NCI-H2081 (cell line): ENCODE measurements at regions not wholly inside any gene's neighbourhood (a gene's known extent, or its start where the extent isn't known, plus 50 kb on each side); places are given as distances from the start of the nearest gene placed in this dataset.

Experiments used
- DNase-seq, 2 experiments: peaks; one replicate each; lab custom pipeline; 2025; lab: John Stamatoyannopoulos, UW

DNA sequence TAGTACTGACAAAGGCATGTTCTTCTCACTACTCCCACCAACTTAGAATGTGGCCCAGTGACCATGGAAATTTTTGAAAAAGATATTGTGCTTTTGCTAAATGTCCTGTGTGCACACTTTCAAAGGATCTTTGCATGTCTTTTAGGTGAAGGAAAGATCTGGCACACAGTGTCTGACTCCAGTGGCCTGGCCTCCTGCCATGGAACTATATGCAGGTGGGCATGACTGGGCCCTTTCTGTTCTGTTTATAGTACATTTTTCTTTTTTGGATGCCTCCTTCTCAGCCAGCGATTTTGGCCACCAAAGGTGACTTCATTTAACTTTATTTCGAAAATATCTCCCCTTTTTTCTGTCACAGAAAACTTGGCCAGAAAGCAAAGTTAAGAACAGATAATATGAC, 999.7 kb upstream of the PIK3C3 start:
- DNase-seq: no peak

DNA sequence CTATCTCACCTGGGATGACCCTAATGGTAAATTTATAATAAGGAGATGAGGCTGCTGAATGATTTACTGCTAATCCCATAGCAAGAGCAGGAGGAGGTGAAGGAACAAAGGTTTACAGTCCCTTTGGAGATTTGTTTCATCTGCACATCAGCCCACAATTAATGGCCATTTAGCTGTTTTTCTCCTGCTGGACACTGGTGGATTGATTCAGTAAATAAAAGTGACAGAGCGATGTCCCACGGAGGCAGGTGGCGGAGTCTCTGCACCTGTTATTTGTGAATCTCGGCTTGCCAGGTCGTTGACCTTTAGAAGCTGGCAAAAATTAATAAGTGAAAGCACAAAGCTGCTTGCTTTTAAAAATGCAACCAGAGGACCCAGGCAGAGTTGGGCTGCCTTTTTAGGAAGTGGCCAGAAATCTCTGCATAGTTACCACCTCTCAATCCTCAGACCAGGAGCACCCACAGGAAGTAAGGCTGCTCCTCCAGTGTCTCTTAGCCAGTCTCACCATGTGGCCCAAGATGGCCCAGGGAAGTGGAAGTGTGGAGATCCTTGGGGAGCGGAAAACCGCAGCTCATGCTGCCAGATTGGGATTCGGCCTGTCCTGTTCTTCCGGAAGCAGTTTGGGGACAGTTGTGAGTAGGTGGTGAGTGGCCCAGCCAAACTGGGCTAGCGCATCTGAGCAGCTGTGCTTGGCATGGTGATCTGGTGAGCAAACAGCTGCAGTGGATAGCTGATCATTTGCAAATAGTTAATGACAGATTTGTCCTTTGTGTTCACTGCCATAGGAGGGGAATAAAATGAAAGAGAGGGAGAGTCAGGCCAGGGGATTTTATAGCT, 1005.7 kb upstream of the PIK3C3 start:
- peak; percentile 34 to 62 for DNase-seq

DNA sequence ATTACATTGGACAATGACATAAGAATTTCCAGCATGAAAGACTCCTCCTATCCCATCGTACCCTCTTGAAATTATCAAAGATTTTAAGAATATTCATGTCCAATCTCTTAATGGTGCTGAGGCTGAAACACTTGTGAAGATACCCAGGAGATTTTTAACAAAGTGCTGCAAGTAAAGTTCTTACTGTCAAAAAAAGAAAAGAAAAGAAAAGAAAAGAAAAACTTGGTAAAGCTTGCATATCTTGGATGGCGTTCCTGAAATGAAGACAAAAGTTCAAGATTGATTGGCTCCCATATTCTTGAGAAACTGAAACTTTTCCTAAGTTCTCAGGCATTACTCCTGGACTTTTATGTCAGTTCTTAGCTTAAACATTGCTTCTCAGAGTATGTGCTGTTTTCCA, 1010.5 kb upstream of the PIK3C3 start:
- no peak for DNase-seq

DNA sequence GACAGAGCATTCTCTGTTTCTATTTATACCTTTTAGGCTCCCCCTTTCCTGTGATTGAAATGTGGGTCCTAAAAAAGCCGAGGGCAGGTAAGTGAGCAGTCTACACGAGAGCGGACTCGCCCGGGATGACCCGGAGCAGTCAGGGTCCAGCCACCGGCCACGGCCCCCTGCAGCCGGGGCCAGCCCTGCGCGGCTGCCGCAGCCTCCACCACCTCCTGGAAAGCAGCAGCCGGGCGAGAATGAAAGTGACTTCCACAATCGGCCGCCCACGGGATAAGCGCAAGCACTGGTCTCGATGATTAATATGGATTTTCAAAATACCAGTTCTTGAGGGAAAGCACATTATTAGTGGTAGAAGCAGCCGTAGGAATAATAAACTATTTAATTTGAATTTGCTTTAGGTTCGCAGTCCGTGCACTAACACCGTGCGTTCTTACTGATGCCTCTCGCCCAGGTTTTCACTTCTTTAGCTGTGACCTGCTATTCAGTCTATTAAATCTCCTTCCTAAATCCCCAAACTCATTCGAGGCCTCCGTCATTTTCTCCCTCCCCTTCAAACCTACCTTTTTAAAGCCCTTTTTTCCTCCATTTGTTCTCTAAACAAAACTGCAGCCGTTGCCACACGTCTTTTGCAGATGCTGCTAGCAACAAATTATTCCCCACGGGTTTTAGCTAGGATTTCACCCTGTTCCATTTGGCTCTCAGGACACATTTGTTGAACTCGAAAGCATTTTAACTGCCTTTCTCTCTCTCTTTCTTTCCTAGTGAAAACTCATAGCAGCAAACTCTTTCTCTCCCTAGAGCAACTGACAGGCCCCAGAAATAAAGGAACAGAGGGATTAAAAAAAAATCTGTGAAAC, 1015.1 kb upstream of the PIK3C3 start:
- DNase-seq: peak; percentile 4 to 31

DNA sequence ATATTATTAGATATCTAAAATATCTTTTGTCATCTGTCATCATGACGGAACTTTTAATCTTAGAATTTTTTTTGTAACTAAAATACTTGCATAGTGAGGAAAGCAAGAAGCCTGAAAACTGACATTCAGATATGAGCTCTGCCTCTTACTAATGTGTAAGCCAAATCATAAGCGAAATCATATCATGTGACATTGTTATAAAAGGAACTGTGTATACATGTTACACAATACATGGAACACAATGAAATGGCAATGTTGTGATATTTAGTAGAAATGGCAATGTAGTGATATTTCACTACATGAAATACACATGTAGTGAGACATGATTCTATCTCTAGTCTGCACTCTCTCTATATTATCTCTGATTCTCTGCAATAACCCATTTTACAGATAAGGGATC, 1016.4 kb upstream of the PIK3C3 start:
- DNase-seq: no peak

DNA sequence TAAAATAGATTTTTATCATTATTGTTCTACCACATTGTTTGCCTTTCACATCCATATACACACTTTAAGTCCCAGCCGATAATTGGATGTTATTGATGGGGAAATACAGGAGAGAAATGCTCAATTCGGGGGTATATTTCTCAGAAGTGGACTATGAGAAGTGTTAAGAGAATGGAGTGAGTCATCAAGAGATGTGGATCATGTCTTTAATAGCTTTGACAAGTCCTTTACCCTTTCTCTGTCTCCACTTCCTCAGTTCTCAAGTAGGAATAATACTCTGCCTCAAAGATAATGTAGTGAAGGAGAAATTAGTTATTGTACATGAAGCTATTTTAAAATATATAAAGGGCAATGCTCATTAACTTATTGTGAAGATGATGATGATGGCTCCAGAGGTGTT, 1017.6 kb upstream of the PIK3C3 start:
- DNase-seq: no peak

DNA sequence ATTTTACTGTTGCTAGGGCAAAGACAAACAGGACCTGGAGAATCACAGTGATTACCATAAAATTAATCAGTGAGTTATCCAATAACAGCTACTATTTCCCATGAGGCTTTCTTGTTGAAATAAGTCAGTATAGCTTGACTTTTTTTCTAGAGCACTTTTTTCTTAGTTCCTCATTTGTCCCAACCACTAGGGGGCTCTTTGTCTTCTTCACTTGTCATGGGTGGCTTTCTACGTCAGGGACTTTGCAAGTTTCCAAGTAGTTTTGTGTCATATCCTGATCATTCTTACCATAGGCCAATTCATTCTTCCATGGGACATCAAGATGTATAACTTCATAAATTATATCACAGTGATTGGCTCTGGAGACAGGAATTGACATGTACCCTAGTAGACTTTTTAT, 1019.6 kb upstream of the PIK3C3 start:
- peak; percentile 19 to 38 for DNase-seq

DNA sequence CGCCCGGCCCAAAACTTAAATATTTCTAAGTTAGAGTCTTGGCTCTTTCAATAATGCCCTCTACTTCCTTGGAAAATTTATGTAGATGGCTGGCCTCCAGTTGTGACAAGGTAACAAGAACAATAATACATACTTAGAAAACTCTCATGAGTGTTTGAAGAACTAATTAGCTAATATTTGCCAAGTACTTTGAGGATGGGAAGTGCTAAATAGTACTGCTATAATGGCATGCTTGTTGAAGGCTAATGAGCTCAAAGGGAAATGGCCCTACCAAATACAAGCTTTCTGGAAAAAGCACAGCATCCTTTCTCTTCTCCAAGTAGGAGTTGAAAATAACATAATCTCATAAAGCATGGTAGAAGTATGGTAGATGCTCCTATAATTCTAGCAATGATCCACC, 1022.2 kb upstream of the PIK3C3 start:
- DNase-seq: no peak

DNA sequence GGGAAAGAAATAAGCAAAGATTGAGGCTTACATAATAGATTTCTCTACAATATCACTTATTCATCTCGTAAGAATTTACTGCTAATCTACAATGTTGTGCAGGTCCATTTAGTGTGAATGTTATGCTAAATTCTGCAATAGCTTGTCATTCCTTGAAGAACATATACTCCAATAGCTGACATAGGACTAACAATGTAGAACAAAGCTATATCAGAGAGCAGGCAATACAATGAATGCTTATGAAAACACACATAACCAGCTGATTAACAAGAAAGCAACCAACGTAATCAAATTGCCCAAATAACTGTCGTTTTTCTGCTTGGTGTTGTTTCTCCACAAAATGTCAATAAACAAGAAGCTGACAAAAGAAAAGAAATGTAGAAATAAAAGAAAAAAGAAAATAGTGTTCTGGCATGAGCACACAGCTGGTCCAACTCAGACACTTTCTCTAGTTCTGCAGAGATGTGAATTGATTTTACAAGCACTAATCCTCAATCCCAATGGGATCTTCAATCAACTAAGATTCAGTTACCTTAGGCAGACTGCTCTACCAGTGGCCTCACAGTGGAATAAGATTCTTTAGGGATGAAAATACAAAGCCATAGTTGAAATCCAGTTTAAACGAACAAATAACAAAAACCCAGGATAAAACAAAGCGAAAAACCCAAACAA, 1024.7 kb upstream of the PIK3C3 start:
- no peak for DNase-seq

DNA sequence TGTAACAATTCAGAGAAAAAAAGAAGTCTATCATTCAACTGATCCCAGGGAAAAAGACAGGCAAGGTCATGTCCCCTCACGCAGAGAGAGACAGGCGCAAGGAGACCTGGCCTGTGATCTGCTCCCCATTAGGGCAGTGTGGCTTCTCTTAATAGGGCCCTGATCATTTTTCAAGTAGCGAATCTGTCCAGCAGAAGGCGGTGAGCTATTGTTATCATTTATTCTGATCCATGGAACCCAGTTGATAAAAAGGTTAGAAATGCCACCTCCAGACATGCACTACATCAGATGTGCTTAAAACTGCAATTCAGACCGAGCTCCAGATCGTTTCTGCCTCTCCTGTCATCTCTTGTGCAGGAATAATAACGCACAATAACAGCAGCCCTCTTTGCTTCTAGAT, 1025.6 kb upstream of the PIK3C3 start:
- no peak for DNase-seq

DNA sequence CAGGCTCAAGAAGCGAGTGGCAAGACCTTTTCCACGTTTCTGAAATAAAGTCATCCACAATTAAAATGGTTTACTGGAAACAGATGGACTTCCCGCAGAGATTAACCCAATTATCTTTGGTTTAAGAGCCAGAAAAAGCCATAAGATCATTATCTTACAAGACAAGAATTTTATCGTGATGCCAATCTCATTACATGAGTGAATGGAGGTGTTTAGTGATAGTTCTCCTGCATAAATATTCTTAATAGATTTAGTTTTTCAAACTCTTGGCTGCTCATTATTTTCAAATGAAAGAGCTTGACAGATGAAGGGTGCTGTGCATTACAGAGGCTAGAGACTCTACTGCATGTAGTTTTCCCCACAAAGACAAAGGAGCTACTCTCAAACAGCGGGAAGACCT, 1028.4 kb upstream of the PIK3C3 start:
- DNase-seq: no peak

DNA sequence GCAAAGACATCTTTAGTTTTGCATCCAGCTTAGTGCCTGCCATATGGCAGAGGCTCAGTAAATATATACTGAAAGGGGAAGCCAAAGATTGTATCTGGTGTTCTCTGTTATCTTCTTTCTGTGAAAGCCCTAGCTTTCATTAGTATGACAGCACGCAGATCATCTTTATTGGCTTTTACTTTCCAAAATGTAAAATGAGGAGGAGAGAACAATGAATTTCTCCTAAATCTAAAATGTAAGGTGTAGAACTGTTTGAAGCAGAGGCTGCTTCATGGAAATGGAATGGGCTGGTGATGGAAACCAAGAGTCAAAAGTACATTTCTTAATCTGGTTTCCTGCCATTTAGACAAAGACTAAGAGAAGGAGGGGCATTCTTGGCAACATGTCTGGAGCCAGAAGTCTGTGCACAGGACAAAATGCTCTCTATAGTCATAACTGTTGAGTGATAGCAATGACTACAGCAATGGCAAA, 1029.9 kb upstream of the PIK3C3 start:
- DNase-seq: no peak

DNA sequence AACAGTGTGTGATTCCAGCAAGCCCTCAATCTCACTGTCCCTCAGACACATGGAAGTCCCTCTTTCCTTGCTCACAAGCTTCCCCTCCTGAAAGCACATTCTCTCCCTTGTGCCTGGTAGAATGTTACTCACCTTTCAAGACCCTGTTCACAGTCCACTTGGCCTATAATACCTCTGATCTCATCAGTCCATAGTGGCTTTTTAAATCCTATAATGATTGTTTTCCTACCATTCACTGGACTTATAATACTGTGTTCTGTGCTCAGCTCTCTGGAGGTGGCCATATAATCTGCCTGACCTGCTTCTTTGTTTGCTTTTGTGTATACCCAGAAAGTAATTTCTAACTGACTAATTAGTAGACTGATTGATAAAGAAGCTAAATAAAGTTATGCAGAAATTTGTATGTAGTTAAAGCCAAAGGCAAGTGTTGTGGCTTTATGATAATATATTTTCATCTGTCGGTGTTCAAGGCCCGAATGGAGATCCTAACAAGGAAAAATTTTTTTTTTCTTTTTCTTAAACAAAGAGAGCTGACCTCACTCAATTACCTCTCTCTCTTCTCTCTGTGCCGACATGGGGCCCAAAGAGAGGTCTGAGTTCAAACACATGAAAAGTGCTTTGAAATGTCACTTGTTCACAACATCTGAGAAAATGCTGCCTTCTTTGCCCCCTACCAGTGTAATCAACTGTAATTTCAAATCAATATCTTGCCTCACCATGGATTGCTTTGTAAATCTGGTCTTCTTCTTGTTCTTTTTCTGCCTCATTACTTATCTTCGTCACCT, 1033.0 kb upstream of the PIK3C3 start:
- no peak for DNase-seq

DNA sequence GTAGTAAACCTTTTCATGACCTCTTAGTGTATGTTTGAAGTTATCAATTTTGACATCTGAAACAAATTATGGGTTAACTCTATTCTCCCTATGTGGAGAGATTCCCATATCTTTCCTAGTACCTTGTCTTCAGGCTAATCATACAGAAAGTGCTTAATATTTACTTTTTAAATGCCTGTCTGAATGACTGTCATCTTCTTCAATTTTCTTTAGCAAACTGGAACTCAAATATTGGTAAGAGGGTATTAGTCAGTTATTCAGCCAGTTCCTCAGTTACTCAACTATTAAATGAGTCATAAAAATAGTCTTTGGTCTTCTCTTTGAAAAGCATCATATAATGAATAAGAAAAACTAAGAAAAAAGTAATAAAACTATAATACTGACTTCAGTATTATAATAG, 1038.0 kb upstream of the PIK3C3 start:
- no peak for DNase-seq

DNA sequence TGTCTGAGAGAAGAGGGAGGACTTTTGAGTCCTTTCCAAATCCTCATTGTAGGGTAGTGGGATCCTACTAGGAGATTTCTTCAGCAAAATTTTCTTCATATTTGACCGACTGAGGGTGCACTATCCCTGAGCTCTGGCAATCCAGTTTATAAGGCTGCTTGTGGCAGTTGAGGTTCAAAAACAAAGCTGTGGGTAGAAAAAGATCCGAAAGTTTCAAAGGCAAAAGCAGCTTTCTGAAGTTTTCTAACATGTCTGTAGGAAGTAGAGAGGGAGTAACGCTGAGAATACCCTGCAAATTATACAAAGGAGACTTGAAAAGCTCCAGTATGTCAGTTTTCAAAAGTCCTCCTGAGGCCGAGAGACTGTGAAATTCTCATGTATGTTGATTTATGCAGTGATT, 1039.3 kb upstream of the PIK3C3 start:
- DNase-seq: no peak

DNA sequence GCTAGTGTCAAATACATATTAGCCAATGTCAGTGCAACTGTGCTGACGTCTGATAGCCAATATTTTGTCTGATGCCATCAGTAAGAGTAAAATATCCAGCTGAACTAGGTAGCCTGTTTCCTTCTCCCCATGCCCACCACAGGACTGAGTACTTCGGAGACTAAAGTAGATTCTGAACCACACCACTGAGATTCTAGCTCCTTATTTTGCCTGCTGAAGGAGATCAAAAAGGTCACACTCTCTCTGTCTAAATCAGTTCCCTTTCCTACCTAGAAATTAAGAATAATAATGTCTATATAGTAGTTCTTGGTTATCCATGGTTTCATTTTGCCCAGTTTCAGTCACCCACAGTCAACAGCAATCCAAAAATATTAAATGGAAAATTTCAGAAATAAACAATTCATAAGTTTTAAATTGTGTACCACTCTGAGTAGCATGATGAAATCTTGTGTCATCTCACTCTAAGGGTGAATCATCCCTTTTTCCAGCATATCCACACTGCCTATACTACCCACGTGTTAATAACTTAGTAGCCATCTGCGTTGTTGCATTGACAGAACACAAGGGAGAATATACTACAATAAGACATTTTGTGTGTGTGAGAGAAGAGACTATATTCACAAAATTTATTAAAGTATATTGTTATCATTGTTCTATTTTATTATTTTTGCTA, 1043.3 kb upstream of the PIK3C3 start:
- no peak for DNase-seq

DNA sequence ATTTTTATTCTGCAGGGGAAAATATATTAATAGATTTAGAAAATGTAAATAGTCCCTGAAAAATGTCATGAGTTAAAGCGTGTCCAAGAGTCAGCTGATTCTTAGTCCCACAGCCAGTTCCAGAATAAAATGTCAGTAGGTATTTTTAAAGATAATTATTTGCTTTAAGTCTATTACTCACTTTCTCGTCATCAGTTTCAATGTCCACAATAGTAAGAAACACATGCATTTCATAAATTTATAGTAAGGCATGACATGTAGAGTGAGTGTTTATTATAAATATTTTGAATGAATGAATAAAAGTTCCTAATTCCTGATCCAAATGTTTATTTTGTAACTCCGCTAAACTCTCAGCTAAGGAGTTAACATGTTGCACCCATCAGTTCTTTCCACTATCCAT, 1044.0 kb upstream of the PIK3C3 start:
- DNase-seq: no peak

DNA sequence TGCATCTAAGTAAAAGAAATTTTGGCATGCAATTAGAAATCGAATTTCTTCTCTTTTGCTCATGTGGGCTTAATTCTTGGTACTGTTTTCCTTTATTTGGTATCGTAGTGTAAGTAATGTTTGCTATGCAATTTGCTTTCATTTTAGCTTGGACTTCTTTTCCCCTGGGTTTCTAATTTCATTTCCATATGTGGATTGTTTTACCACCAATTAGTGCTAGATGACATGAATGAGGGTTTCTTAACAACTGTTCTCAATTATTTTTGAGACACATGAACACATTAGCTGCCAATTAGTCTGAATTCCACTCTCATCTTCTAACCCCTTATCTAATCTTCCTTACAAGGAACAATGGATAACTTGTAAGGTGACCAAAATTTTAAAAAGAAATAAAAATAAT, 1047.2 kb upstream of the PIK3C3 start:
- peak; percentile 1 to 52 for DNase-seq

DNA sequence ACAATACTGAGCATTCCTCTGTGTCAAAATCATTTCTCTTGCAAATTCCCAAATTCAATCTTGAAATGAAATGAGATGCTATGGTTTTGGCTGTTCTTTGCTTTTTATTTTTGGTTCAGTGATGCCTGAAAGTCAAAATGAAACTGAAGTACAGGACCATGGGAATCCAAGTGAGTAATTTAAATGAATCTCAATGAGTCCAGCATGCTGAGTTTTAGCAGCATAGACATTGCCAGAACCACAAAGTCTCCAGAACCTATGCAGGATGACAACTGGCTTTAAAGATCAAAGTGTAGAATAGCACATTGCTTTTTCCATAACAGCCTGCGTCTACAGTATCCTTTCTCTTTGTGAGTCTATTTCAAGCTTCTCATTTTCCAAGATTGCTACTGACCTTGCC, 1050.7 kb upstream of the PIK3C3 start:
- no peak for DNase-seq

DNA sequence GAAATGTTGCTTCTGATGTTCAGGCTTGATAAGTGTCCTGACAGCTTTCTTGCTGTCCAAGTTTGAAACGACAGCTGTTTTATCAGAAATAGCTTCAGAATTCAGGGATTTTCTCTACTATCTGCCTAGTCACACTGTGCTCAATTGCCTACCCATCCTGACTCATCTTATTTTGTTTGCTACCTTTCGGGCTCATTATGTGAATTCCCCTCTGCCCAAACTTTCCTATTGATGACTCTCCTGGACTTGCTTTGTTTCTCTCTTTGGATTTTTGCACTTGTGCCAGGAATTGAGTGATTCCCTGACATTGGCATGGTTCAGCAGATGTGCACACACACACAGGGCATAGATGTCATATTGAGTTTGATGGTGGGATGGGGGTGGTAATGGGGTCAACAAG, 1052.6 kb upstream of the PIK3C3 start:
- no peak for DNase-seq

DNA sequence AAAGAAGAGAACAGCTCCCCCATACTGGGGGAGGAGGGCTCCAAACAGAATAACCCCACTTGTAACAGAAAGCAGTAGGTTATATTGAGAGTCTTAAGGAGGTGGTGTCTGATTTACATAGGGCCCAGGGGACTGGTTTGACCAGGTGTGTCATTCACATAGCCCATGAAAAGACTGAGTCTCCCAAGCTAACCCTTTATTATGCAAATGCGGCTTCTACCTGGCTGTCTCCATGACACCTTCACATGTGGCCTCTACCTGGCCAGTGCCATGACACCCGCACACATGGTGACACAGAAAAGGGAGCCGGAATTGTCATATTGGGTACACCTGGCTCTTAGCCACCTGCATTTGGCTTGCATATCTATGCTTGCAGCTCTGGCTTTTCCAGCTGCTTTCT, 1057.2 kb upstream of the PIK3C3 start:
- DNase-seq: no peak
